Glutamatergic neuron (in vitro differentiated cells): ENCODE measurements at regions not wholly inside any gene's neighbourhood (a gene's known extent, or its start where the extent isn't known, plus 50 kb on each side); places are given as distances from the start of the nearest gene placed in this dataset.

ENCODE experiments used
- DNase-seq: peaks from one replicate; pipeline ENCODE4 v3.0.0; 2022
- H3K27ac Mint-ChIP-seq: one replicate; pipeline ENCODE4 v1.8.0; 2020; ENCODE audit warnings: mild to moderate bottlenecking, mixed read lengths, inconsistent platforms; ENCODE audit not compliant: unreplicated experiment
- H3K27me3 Mint-ChIP-seq: one replicate; pipeline ENCODE4 v1.8.0; 2020; ENCODE audit warnings: mild to moderate bottlenecking, moderate library complexity, mixed read lengths, inconsistent platforms; ENCODE audit not compliant: unreplicated experiment
- H3K36me3 Mint-ChIP-seq: one replicate; pipeline ENCODE4 v1.8.0; 2020; ENCODE audit warnings: mild to moderate bottlenecking, mixed read lengths, inconsistent platforms; ENCODE audit not compliant: unreplicated experiment
- H3K4me1 Mint-ChIP-seq: one replicate; pipeline ENCODE4 v1.8.0; 2020; ENCODE audit warnings: mild to moderate bottlenecking, low read depth, mixed read lengths, inconsistent platforms; ENCODE audit not compliant: unreplicated experiment
- H3K4me3 Mint-ChIP-seq: one replicate; pipeline ENCODE4 v1.8.0; 2020; ENCODE audit warnings: mild to moderate bottlenecking, mixed read lengths, inconsistent platforms; ENCODE audit not compliant: unreplicated experiment
- H3K9me3 Mint-ChIP-seq: one replicate; pipeline ENCODE4 v1.8.0; 2020; ENCODE audit warnings: mild to moderate bottlenecking, moderate library complexity, mixed read lengths, inconsistent platforms; ENCODE audit not compliant: unreplicated experiment
- CTCF ChIP-seq: fragments of 200-600 bp; sonication (generic); IDR thresholded peaks from one replicate; pipeline ENCODE4 v1.5.0; 2021; ENCODE audit not compliant: partially characterized antibody, unreplicated experiment

- peaks cover 5% of the 10 kb centered on the region for H3K4me1 Mint-ChIP-seq
- peaks cover 3% of the 10 kb centered on the region for H3K27me3 Mint-ChIP-seq
- H3K4me3 Mint-ChIP-seq = no peak overlapping the region
- H3K27ac Mint-ChIP-seq = no peak overlapping the region
- no peak for DNase-seq
- H3K9me3 Mint-ChIP-seq = peaks cover 2% of the 10 kb centered on the region
- H3K36me3 Mint-ChIP-seq = no peaks in the 10 kb centered on the region
- no peak for TF ChIP-seq CTCF
Measured at GRCh38 chr6:166864333-166864732, 92.0 kb downstream of the RNASET2 start.

GRCh38 chr6:166862978-166863530 is 93.3 kb downstream of the RNASET2 start:
- no peaks in the 10 kb centered on the region for H3K36me3 Mint-ChIP-seq
- TF ChIP-seq CTCF = no peak
- peaks cover 3% of the 10 kb centered on the region for H3K27me3 Mint-ChIP-seq
- DNase-seq = no peak
- H3K27ac Mint-ChIP-seq = no peak overlapping the region
- no peaks in the 10 kb centered on the region for H3K9me3 Mint-ChIP-seq
- peak overlapping the region; percentile 80 for H3K4me3 Mint-ChIP-seq
- peaks cover 5% of the 10 kb centered on the region for H3K4me1 Mint-ChIP-seq

- TF ChIP-seq CTCF = no peak
- Mint-ChIP-seq H3K4me1 (peaks cover 5% of the 10 kb centered on the region), H3K27ac (no peak overlapping the region), H3K36me3 (no peaks in the 10 kb centered on the region), H3K27me3 (peaks cover 3% of the 10 kb centered on the region), H3K4me3 (peak overlapping the region; percentile 90), H3K9me3 (no peaks in the 10 kb centered on the region)
- DNase-seq = peak; percentile 46
Measured at GRCh38 chr6:166862287-166862977, 93.9 kb downstream of the RNASET2 start.

- Mint-ChIP-seq H3K36me3 (no peaks in the 10 kb centered on the region), H3K4me3 (peak overlapping the region; percentile 90), H3K27me3 (peaks cover 3% of the 10 kb centered on the region), H3K4me1 (peaks cover 5% of the 10 kb centered on the region), H3K27ac (no peak overlapping the region), H3K9me3 (no peaks in the 10 kb centered on the region)
- no peak for TF ChIP-seq CTCF
- no peak for DNase-seq
Measured at GRCh38 chr6:166861961-166862286, 94.4 kb downstream of the RNASET2 start.

- Mint-ChIP-seq H3K4me1 (peaks cover 5% of the 10 kb centered on the region), H3K27me3 (peaks cover 3% of the 10 kb centered on the region), H3K27ac (no peak overlapping the region), H3K9me3 (no peaks in the 10 kb centered on the region), H3K4me3 (no peak overlapping the region), H3K36me3 (no peaks in the 10 kb centered on the region)
- TF ChIP-seq CTCF = no peak
- DNase-seq = no peak
Measured at GRCh38 chr6:166861304-166861703, 95.0 kb downstream of the RNASET2 start.
